SK-N-SH treated with all-trans-retinoic acid at 6 μM for 48 hours (cell line): ENCODE measurements at regions not wholly inside any gene's neighbourhood (a gene's known extent, or its start where the extent isn't known, plus 50 kb on each side); places are given as distances from the start of the nearest gene placed in this dataset.

ENCODE experiments used
- ATAC-seq: fragments of 200-7000 bp; cut with Tn5 transposase; 3 replicates; pipeline ENCODE4 v1.9.1; 2020; ENCODE audit warnings: mild to moderate bottlenecking, moderate library complexity
- ARNTL ChIP-seq: fragments of 450-650 bp; formaldehyde crosslinking; IDR thresholded peaks from 2 replicates; pipeline ENCODE4 v1.5.0; 2020; ENCODE audit warnings: low read depth, mild to moderate bottlenecking, moderate library complexity, borderline replicate concordance
- BACH2 ChIP-seq: fragments of 250-450 bp; sonication (Bioruptor Pico); IDR thresholded peaks from 2 replicates; pipeline ENCODE4 v1.9.0; 2021; ENCODE audit warnings: mild to moderate bottlenecking, borderline replicate concordance
- CSDC2 ChIP-seq: fragments of 250-450 bp; sonication (Bioruptor Pico); IDR thresholded peaks from 2 replicates; pipeline ENCODE4 v1.5.0; 2020; ENCODE audit warnings: mild to moderate bottlenecking, moderate library complexity
- ESRRG ChIP-seq: fragments of 250-450 bp; sonication (Bioruptor Pico); IDR thresholded peaks from 2 replicates; pipeline ENCODE4 v1.6.1; 2021; ENCODE audit warnings: mild to moderate bottlenecking
- GLIS3 ChIP-seq: fragments of 250-450 bp; sonication (Bioruptor Pico); IDR thresholded peaks from 2 replicates; pipeline ENCODE4 v1.5.0; 2020; ENCODE audit warnings: mild to moderate bottlenecking, moderate library complexity
- ISL1 ChIP-seq: fragments of 250-450 bp; sonication (Bioruptor Pico); IDR thresholded peaks from 2 replicates; pipeline ENCODE4 v2.1.2; 2022; ENCODE audit warnings: mild to moderate bottlenecking, moderate library complexity
- OSR1 ChIP-seq: fragments of 250-450 bp; sonication (Bioruptor Pico); IDR thresholded peaks from 2 replicates; pipeline ENCODE4 v1.8.0; 2022; ENCODE audit warnings: moderate library complexity, mild to moderate bottlenecking, inconsistent platforms
- PATZ1 ChIP-seq: fragments of 250-450 bp; sonication (Bioruptor Pico); IDR thresholded peaks from 2 replicates; pipeline ENCODE4 v1.8.0; 2020; ENCODE audit warnings: mild to moderate bottlenecking, moderate library complexity, borderline replicate concordance
- PPARA ChIP-seq: fragments of 250-450 bp; sonication (Bioruptor Pico); IDR thresholded peaks from 2 replicates; pipeline ENCODE4 v1.5.0; 2020; ENCODE audit warnings: mild to moderate bottlenecking, borderline replicate concordance
- RARB ChIP-seq: fragments of 250-450 bp; sonication (Bioruptor Pico); IDR thresholded peaks from 2 replicates; pipeline ENCODE4 v1.8.0; 2021; ENCODE audit warnings: mild to moderate bottlenecking, moderate library complexity
- SNAI2 ChIP-seq: fragments of 250-450 bp; sonication (Bioruptor Pico); IDR thresholded peaks from 2 replicates; pipeline ENCODE4 v1.5.0; 2020; ENCODE audit warnings: mild to moderate bottlenecking, moderate library complexity
- TCF4 ChIP-seq: fragments of 250-450 bp; sonication (Bioruptor Pico); IDR thresholded peaks from 2 replicates; pipeline ENCODE4 v1.8.0; 2021; ENCODE audit warnings: mild to moderate bottlenecking, moderate library complexity, borderline replicate concordance
- TOX ChIP-seq: fragments of 250-450 bp; sonication (Bioruptor Pico); IDR thresholded peaks from 2 replicates; pipeline ENCODE4 v1.8.0; 2021; ENCODE audit warnings: mild to moderate bottlenecking, moderate library complexity, borderline replicate concordance
- TSHZ2 ChIP-seq: fragments of 250-450 bp; sonication (Bioruptor Pico); IDR thresholded peaks from 2 replicates; pipeline ENCODE4 v1.5.0; 2020; ENCODE audit warnings: mild to moderate bottlenecking, moderate library complexity
- ZC3H10 ChIP-seq: fragments of 250-450 bp; sonication (Bioruptor Pico); IDR thresholded peaks from 2 replicates; pipeline ENCODE4 v1.5.1; 2021; ENCODE audit warnings: mild to moderate bottlenecking, moderate library complexity
- ZFP3 ChIP-seq: fragments of 250-450 bp; sonication (Bioruptor Pico); IDR thresholded peaks from 2 replicates; pipeline ENCODE4 v1.5.0; 2020; ENCODE audit warnings: mild to moderate bottlenecking, moderate library complexity
- ZFP30 ChIP-seq: fragments of 450-650 bp; formaldehyde crosslinking; IDR thresholded peaks from 2 replicates; pipeline ENCODE4 v1.5.0; 2022; ENCODE audit warnings: mild to moderate bottlenecking, moderate library complexity
- ZNF565 ChIP-seq: fragments of 450-650 bp; formaldehyde crosslinking; conservative IDR thresholded peaks from 2 replicates; pipeline ENCODE4 v1.5.0; 2020; ENCODE audit warnings: low read depth, mild to moderate bottlenecking, moderate library complexity
- ZNF70 ChIP-seq: fragments of 450-650 bp; formaldehyde crosslinking; IDR thresholded peaks from 2 replicates; pipeline ENCODE4 v1.5.0; 2020; ENCODE audit warnings: mild to moderate bottlenecking, moderate library complexity
- TF ChIP-seq, protein P1 (sequence below): fragments of 250-450 bp; sonication (Bioruptor Pico); IDR thresholded peaks from 2 replicates; pipeline ENCODE4 v1.5.1; 2021; ENCODE audit warnings: mild to moderate bottlenecking, moderate library complexity
- TF ChIP-seq, protein P2 (sequence below): fragments of 250-450 bp; sonication (Bioruptor Pico); IDR thresholded peaks from 2 replicates; pipeline ENCODE4 v1.8.0; 2021; ENCODE audit warnings: low read depth, mild to moderate bottlenecking, moderate library complexity, borderline replicate concordance

DNA sequence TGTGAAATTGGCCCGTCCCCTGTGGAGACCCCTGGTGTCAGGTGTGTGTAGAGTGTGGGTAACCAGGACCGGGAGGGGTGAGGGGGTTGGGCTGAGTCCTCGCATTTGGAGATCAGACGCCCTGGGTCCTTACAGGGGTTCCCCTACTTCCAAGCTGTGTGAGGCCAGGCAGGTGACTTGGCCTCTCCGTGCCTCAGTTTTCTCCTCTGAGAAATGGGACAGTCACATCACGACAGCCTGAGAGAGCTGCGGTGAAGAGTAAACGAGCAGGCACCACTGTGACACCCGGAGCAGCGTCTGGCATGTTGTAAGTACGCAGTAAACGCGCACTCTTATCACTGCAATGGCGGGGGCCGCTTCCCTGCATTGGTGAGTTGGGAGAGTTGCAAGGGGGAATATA lies 152.5 kb upstream of the CIBAR2 start:
- no peak for TF ChIP-seq PPARA (CRISPR knock-in tag)
- TF ChIP-seq RARB (CRISPR knock-in tag) = no peak
- no peak for TF ChIP-seq PATZ1 (CRISPR knock-in tag)
- TF ChIP-seq ARNTL (CRISPR knock-in tag) = no peak
- no peak for TF ChIP-seq ZFP30 (CRISPR knock-in tag)
- no peak for TF ChIP-seq ZNF565 (CRISPR knock-in tag)
- TF ChIP-seq, protein P1, sequence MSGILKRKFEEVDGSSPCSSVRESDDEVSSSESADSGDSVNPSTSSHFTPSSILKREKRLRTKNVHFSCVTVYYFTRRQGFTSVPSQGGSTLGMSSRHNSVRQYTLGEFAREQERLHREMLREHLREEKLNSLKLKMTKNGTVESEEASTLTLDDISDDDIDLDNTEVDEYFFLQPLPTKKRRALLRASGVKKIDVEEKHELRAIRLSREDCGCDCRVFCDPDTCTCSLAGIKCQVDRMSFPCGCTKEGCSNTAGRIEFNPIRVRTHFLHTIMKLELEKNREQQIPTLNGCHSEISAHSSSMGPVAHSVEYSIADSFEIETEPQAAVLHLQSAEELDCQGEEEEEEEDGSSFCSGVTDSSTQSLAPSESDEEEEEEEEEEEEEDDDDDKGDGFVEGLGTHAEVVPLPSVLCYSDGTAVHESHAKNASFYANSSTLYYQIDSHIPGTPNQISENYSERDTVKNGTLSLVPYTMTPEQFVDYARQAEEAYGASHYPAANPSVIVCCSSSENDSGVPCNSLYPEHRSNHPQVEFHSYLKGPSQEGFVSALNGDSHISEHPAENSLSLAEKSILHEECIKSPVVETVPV (CRISPR knock-in tag) = no peak
- TF ChIP-seq CSDC2 (CRISPR knock-in tag) = no peak
- TF ChIP-seq SNAI2 (CRISPR knock-in tag) = no peak
- no peak for TF ChIP-seq TSHZ2 (CRISPR knock-in tag)
- TF ChIP-seq ESRRG (CRISPR knock-in tag) = no peak
- TF ChIP-seq ZFP3 (CRISPR knock-in tag) = no peak
- TF ChIP-seq, protein P2, sequence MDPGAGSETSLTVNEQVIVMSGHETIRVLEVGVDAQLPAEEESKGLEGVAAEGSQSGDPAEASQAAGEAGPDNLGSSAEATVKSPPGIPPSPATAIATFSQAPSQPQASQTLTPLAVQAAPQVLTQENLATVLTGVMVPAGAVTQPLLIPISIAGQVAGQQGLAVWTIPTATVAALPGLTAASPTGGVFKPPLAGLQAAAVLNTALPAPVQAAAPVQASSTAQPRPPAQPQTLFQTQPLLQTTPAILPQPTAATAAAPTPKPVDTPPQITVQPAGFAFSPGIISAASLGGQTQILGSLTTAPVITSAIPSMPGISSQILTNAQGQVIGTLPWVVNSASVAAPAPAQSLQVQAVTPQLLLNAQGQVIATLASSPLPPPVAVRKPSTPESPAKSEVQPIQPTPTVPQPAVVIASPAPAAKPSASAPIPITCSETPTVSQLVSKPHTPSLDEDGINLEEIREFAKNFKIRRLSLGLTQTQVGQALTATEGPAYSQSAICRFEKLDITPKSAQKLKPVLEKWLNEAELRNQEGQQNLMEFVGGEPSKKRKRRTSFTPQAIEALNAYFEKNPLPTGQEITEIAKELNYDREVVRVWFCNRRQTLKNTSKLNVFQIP (CRISPR knock-in tag) = no peak
- TF ChIP-seq TCF4 = no peak
- TF ChIP-seq BACH2 = no peak
- no peak for TF ChIP-seq TOX (CRISPR knock-in tag)
- TF ChIP-seq ZNF70 = no peak
- no peak for TF ChIP-seq ISL1
- ATAC-seq = no peak

GRCh38 chr16:85265161-85265784 lies 153.0 kb upstream of the CIBAR2 start:
- no peak for ATAC-seq
- TF ChIP-seq SNAI2 (CRISPR knock-in tag) (no peak), GLIS3 (CRISPR knock-in tag) (no peak), ZNF70 (no peak), ZFP3 (CRISPR knock-in tag) (no peak), TSHZ2 (CRISPR knock-in tag) (no peak), TCF4 (no peak), PPARA (CRISPR knock-in tag) (no peak), OSR1 (no peak), ARNTL (CRISPR knock-in tag) (no peak), RARB (CRISPR knock-in tag) (no peak), ZC3H10 (no peak), PATZ1 (CRISPR knock-in tag) (no peak), ISL1 (no peak)
- TF ChIP-seq, protein P2 (CRISPR knock-in tag) = no peak
